GM18499 (cell line): ENCODE measurements at regions not wholly inside any gene's neighbourhood (a gene's known extent, or its start where the extent isn't known, plus 50 kb on each side); places are given as distances from the start of the nearest gene placed in this dataset.

Experiments used
- ATAC-seq: cut with Tn5 transposase; IDR thresholded peaks from one replicate; pipeline ENCODE4 v1.9.1; 2021; ENCODE audit warnings: moderate number of reproducible peaks; ENCODE audit not compliant: insufficient read depth, unreplicated experiment

GRCh38 chr12:45548426-45548825, 181.1 kb upstream of the ARID2 start:
- no peak for ATAC-seq

- ATAC-seq: no peak
These were observed 180.1 kb upstream of the ARID2 start for GRCh38 chr12:45549337-45549902.

- no peak for ATAC-seq
These were observed 176.3 kb upstream of the ARID2 start for GRCh38 chr12:45553204-45553603.

GRCh38 chr12:45557016-45557415, 172.5 kb upstream of the ARID2 start:
- no peak for ATAC-seq

GRCh38 chr12:45558353-45558752, 171.2 kb upstream of the ARID2 start:
- no peak for ATAC-seq

GRCh38 chr12:45559537-45559936, 170.0 kb upstream of the ARID2 start:
- ATAC-seq: no peak

GRCh38 chr12:45560689-45561088, 168.8 kb upstream of the ARID2 start:
- no peak for ATAC-seq

GRCh38 chr12:45561488-45561887, 168.0 kb upstream of the ARID2 start:
- ATAC-seq: no peak

GRCh38 chr12:45565590-45565989, 163.9 kb upstream of the ARID2 start:
- no peak for ATAC-seq

- ATAC-seq: no peak
These were observed 163.2 kb upstream of the ARID2 start for GRCh38 chr12:45566257-45566656.

- no peak for ATAC-seq
These were observed 160.7 kb upstream of the ARID2 start for GRCh38 chr12:45568808-45569207.

GRCh38 chr12:45570501-45570900, 159.0 kb upstream of the ARID2 start:
- ATAC-seq: no peak

- no peak for ATAC-seq
These were observed 157.4 kb upstream of the ARID2 start for GRCh38 chr12:45572114-45572513.

GRCh38 chr12:45575417-45575816, 154.1 kb upstream of the ARID2 start:
- ATAC-seq: no peak

- peak; percentile 50 for ATAC-seq
These were observed 153.6 kb upstream of the ARID2 start for GRCh38 chr12:45575823-45576475.

GRCh38 chr12:45577844-45578399, 151.6 kb upstream of the ARID2 start:
- no peak for ATAC-seq

- ATAC-seq: no peak
These were observed 149.0 kb upstream of the ARID2 start for GRCh38 chr12:45580356-45580969.

GRCh38 chr12:45581112-45581511, 148.4 kb upstream of the ARID2 start:
- ATAC-seq: no peak

- no peak for ATAC-seq
These were observed 147.0 kb upstream of the ARID2 start for GRCh38 chr12:45582536-45582935.

GRCh38 chr12:45582986-45583659, 146.4 kb upstream of the ARID2 start:
- ATAC-seq: no peak

- no peak for ATAC-seq
These were observed 145.2 kb upstream of the ARID2 start for GRCh38 chr12:45584336-45584735.
